HG03139 (cell line): ENCODE measurements at regions not wholly inside any gene's neighbourhood (a gene's known extent, or its start where the extent isn't known, plus 50 kb on each side); places are given as distances from the start of the nearest gene placed in this dataset.

Source experiments
- ATAC-seq: cut with Tn5 transposase; IDR thresholded peaks from one replicate; pipeline ENCODE4 v1.9.1; 2021; ENCODE audit not compliant: unreplicated experiment

- no peak for ATAC-seq
Observed at GRCh38 chr19:27751044-27751391, 1461.9 kb downstream of the UQCRFS1 start.

- no peak for ATAC-seq
Observed at GRCh38 chr19:27750391-27751043, 1462.4 kb downstream of the UQCRFS1 start.

GRCh38 chr19:27748551-27749152 is 1464.3 kb downstream of the UQCRFS1 start:
- no peak for ATAC-seq

GRCh38 chr19:27746691-27747380 is 1466.1 kb downstream of the UQCRFS1 start:
- ATAC-seq = no peak

GRCh38 chr19:27745978-27746542 is 1466.9 kb downstream of the UQCRFS1 start:
- ATAC-seq = no peak

- no peak for ATAC-seq
Observed at GRCh38 chr19:27744926-27745768, 1467.8 kb downstream of the UQCRFS1 start.

GRCh38 chr19:27742041-27742440 is 1470.9 kb downstream of the UQCRFS1 start:
- no peak for ATAC-seq

GRCh38 chr19:27741236-27741635 is 1471.7 kb downstream of the UQCRFS1 start:
- ATAC-seq = no peak

- no peak for ATAC-seq
Observed at GRCh38 chr19:27740396-27740795, 1472.6 kb downstream of the UQCRFS1 start.

GRCh38 chr19:27738569-27739193 is 1474.3 kb downstream of the UQCRFS1 start:
- ATAC-seq = no peak

GRCh38 chr19:27736225-27736624 is 1476.7 kb downstream of the UQCRFS1 start:
- no peak for ATAC-seq

- no peak for ATAC-seq
Observed at GRCh38 chr19:27735314-27735713, 1477.6 kb downstream of the UQCRFS1 start.

- no peak for ATAC-seq
Observed at GRCh38 chr19:27734496-27735220, 1478.3 kb downstream of the UQCRFS1 start.

- no peak for ATAC-seq
Observed at GRCh38 chr19:27733551-27734266, 1479.2 kb downstream of the UQCRFS1 start.

GRCh38 chr19:27729332-27729731 is 1483.6 kb downstream of the UQCRFS1 start:
- ATAC-seq = no peak

- no peak for ATAC-seq
Observed at GRCh38 chr19:27722625-27723024, 1490.3 kb downstream of the UQCRFS1 start.

GRCh38 chr19:27720155-27720554 is 1492.8 kb downstream of the UQCRFS1 start:
- no peak for ATAC-seq

- no peak for ATAC-seq
Observed at GRCh38 chr19:27719034-27719433, 1493.9 kb downstream of the UQCRFS1 start.

- no peak for ATAC-seq
Observed at GRCh38 chr19:27718234-27718633, 1494.7 kb downstream of the UQCRFS1 start.
